ENCODE measurements at regions not wholly inside any gene's neighbourhood (a gene's known extent, or its start where the extent isn't known, plus 50 kb on each side); places are given as distances from the start of the nearest gene placed in this dataset.

DNA sequence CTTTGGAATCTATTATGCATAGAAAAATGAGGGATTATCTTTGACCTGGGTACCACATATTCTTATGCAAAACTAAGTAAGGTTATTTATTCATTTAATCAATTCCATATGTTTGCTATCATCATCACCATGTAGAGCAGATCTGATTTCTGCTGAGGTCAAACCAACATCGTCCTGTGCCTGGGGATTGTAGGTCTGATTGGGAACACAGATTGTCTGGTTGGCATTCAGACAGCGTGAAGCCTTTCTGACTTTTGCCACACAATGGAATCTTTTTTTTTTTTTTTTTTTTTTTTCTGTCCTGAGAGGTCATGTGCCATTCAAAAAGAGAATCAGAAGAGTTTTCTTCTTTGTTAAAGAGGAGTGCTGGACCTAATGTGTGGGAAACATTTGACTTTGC, 142.9 kb downstream of the RAB11FIP2 start:
- Histone ChIP-seq H3K4me2 (ENCODE audit: control insufficient read depth, insufficient read depth) (no peak overlapping the region), H3K27me3 (replicated peaks in 1 of 2; ENCODE audit: control insufficient read depth in 2 of 2, insufficient read depth in 2 of 2, low read length in 1 of 2) (no peaks in the 10 kb centered on the region), H3K27ac (ENCODE audit: control insufficient read depth, insufficient read depth) (no peak overlapping the region), H3K4me1 (ENCODE audit: control insufficient read depth, insufficient read depth, low read length) (no peaks in the 10 kb centered on the region), H4K20me1 (ENCODE audit: control insufficient read depth, insufficient read depth) (no peaks in the 10 kb centered on the region), H3K79me2 (ENCODE audit: control insufficient read depth, insufficient read depth, low read length) (no peaks in the 10 kb centered on the region), H3K9me3 (replicated peaks; ENCODE audit: control insufficient read depth, insufficient read depth, low read length) (no peaks in the 10 kb centered on the region), H3K9ac (ENCODE audit: control insufficient read depth, insufficient read depth, low read length) (no peak overlapping the region), H2AFZ (ENCODE audit: control insufficient read depth, low read depth, low read length) (no peak overlapping the region), H3K4me3 (no peak overlapping the region), H3K36me3 (ENCODE audit: control insufficient read depth in 2 of 2, insufficient read depth in 2 of 2, low read length in 1 of 2) (no peaks in the 10 kb centered on the region)
- 16% methylated on average over 2 of the region's 2 CpGs for WGBS (ENCODE audit: insufficient coverage, insufficient replicate concordance, low lambda C conversion rate, missing lambda C conversion rate)
- SMC1A ChIA-PET (ENCODE audit: uncharacterized antibody, unreplicated experiment): no interaction called here
- RAD21 ChIA-PET (ENCODE audit: unreplicated experiment): no interaction called here
- DNase-seq (ENCODE audit: low read depth, low spot score): no peak
- in situ Hi-C loops (cut with MboI): no loop called here
- BruUV-seq (replicated peaks): no TSS peak
- CTCF ChIA-PET: interaction anchor here (0.8 kb wide), 1 partner anchor 363 kb away, joined by 3 read pairs; no protein-coding TSS in a partner anchor
- TF ChIP-seq MEF2B (IDR thresholded peaks at IDR 0.05; ENCODE audit: partially characterized antibody, poor library complexity, severe bottlenecking) (no peak), MTA3 (IDR thresholded peaks at IDR 0.05; ENCODE audit: borderline replicate concordance, low read length) (no peak), NFYB (IDR thresholded peaks at IDR 0.05; ENCODE audit: insufficient read depth, low read depth, low read length) (no peak), MTA2 (IDR thresholded peaks at IDR 0.05; ENCODE audit: low read depth) (no peak)
- intact Hi-C loops (cut with micrococcal nuclease; ENCODE audit: unreplicated experiment): no loop called here
- no peak for FAIRE-seq
- POLR2A ChIA-PET: no interaction called here
- no peak for ATAC-seq

DNA sequence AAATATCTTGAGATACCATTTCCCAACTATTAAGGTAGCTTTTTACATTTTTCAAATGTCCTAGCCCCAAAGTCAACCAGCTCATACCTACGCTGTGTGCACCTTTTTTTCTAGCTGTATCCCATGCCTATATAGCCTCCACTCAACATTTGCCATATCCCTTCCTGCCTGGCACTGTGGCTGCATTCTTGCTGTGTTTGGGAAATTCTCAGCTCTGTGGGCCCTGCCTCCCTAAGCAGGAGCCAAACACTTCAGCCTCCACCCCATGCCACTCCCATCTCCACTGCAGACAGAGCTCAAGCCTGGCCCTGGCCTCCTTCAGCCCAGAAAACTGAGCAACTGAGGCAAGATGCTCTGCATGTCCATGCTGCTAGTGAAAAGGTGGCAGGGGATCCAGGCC, 141.3 kb downstream of the RAB11FIP2 start:
- H3K4me2 ChIP-seq (ENCODE audit: control insufficient read depth, insufficient read depth): no peak overlapping the region
- ChIA-PET CTCF (no interaction called here), POLR2A (no interaction called here), RAD21 (ENCODE audit: unreplicated experiment) (no interaction called here), SMC1A (ENCODE audit: uncharacterized antibody, unreplicated experiment) (no interaction called here)
- no peaks in the 10 kb centered on the region for H3K4me1 ChIP-seq (ENCODE audit: control insufficient read depth, insufficient read depth, low read length)
- H3K27me3 ChIP-seq (replicated peaks in 1 of 2; ENCODE audit: control insufficient read depth in 2 of 2, insufficient read depth in 2 of 2, low read length in 1 of 2): no peaks in the 10 kb centered on the region
- H3K79me2 ChIP-seq (ENCODE audit: control insufficient read depth, insufficient read depth, low read length): no peaks in the 10 kb centered on the region
- H3K9me3 ChIP-seq (replicated peaks; ENCODE audit: control insufficient read depth, insufficient read depth, low read length): no peaks in the 10 kb centered on the region
- H3K36me3 ChIP-seq (ENCODE audit: control insufficient read depth in 2 of 2, insufficient read depth in 2 of 2, low read length in 1 of 2): no peaks in the 10 kb centered on the region
- FAIRE-seq (no peak), ATAC-seq (no peak), DNase-seq (ENCODE audit: low read depth, low spot score) (no peak)
- H2AFZ ChIP-seq (ENCODE audit: control insufficient read depth, low read depth, low read length): no peak overlapping the region
- H4K20me1 ChIP-seq (ENCODE audit: control insufficient read depth, insufficient read depth): no peaks in the 10 kb centered on the region
- H3K9ac ChIP-seq (ENCODE audit: control insufficient read depth, insufficient read depth, low read length): no peak overlapping the region
- in situ Hi-C loops (cut with MboI) (no loop called here), intact Hi-C loops (cut with micrococcal nuclease; ENCODE audit: unreplicated experiment) (no loop called here)
- no peak overlapping the region for H3K4me3 ChIP-seq
- no TSS peak for BruUV-seq (replicated peaks)
- H3K27ac ChIP-seq (ENCODE audit: control insufficient read depth, insufficient read depth): no peak overlapping the region
- WGBS (ENCODE audit: insufficient coverage, insufficient replicate concordance, low lambda C conversion rate, missing lambda C conversion rate): 0% methylated on average over 1 of the region's 1 CpG
- TF ChIP-seq GABPA (IDR thresholded peaks at IDR 0.05; ENCODE audit: low read depth): no peak
- no peak for TF ChIP-seq CREB1 (IDR thresholded peaks at IDR 0.05; ENCODE audit: low read depth)
- no peak for TF ChIP-seq SMC3 (IDR thresholded peaks at IDR 0.05; ENCODE audit: borderline replicate concordance, low read length)
- no peak for TF ChIP-seq RAD51 (IDR thresholded peaks at IDR 0.05)
- TF ChIP-seq, protein P1, sequence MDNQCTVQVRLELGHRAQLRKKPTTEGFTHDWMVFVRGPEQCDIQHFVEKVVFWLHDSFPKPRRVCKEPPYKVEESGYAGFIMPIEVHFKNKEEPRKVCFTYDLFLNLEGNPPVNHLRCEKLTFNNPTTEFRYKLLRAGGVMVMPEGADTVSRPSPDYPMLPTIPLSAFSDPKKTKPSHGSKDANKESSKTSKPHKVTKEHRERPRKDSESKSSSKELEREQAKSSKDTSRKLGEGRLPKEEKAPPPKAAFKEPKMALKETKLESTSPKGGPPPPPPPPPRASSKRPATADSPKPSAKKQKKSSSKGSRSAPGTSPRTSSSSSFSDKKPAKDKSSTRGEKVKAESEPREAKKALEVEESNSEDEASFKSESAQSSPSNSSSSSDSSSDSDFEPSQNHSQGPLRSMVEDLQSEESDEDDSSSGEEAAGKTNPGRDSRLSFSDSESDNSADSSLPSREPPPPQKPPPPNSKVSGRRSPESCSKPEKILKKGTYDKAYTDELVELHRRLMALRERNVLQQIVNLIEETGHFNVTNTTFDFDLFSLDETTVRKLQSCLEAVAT (IDR thresholded peaks at IDR 0.05): no peak
- no peak for TF ChIP-seq MXI1 (IDR thresholded peaks at IDR 0.05; ENCODE audit: low read depth, low read length)
- TF ChIP-seq FOS (IDR thresholded peaks at IDR 0.05; ENCODE audit: borderline replicate concordance, extremely low read depth, insufficient read length): no peak
- TF ChIP-seq, protein P2, sequence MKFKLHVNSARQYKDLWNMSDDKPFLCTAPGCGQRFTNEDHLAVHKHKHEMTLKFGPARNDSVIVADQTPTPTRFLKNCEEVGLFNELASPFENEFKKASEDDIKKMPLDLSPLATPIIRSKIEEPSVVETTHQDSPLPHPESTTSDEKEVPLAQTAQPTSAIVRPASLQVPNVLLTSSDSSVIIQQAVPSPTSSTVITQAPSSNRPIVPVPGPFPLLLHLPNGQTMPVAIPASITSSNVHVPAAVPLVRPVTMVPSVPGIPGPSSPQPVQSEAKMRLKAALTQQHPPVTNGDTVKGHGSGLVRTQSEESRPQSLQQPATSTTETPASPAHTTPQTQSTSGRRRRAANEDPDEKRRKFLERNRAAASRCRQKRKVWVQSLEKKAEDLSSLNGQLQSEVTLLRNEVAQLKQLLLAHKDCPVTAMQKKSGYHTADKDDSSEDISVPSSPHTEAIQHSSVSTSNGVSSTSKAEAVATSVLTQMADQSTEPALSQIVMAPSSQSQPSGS (IDR thresholded peaks at IDR 0.05; ENCODE audit: low read length): no peak
- TF ChIP-seq POLR2A (IDR thresholded peaks at IDR 0.05; ENCODE audit: low read depth, low read length): no peak
- no peak for TF ChIP-seq MTA3 (IDR thresholded peaks at IDR 0.05; ENCODE audit: borderline replicate concordance, low read length)
- no peak for TF ChIP-seq KLF5 (IDR thresholded peaks at IDR 0.05; ENCODE audit: partially characterized antibody)
- TF ChIP-seq SREBF1 (IDR thresholded peaks at IDR 0.05; ENCODE audit: low read length): no peak
- TF ChIP-seq, protein P3, sequence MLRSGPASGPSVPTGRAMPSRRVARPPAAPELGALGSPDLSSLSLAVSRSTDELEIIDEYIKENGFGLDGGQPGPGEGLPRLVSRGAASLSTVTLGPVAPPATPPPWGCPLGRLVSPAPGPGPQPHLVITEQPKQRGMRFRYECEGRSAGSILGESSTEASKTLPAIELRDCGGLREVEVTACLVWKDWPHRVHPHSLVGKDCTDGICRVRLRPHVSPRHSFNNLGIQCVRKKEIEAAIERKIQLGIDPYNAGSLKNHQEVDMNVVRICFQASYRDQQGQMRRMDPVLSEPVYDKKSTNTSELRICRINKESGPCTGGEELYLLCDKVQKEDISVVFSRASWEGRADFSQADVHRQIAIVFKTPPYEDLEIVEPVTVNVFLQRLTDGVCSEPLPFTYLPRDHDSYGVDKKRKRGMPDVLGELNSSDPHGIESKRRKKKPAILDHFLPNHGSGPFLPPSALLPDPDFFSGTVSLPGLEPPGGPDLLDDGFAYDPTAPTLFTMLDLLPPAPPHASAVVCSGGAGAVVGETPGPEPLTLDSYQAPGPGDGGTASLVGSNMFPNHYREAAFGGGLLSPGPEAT (IDR thresholded peaks at IDR 0.05; ENCODE audit: low read depth): no peak

Data from GM12878 (cell line).